ENCODE measurements at regions not wholly inside any gene's neighbourhood (a gene's known extent, or its start where the extent isn't known, plus 50 kb on each side); places are given as distances from the start of the nearest gene placed in this dataset.

DNA sequence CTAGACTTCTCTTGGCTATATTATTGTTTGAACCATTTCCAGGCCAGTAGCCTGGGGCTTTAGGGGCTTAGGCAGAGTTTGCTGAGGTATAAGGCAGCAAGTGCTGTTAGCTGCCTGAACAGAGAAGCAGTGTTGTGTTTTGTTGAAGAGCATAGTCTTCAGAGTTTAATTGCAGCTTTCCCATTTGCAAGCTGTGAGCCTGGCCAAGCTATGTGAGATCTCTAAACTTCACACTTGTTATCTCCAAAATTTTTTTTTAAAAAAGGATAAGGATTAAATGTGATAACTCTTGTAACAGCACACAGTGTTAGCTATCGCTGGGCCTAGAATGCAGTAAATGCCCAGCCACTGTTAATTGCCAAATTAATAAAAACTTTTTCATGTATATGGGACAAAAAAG is 782.4 kb downstream of the REEP3 start:
- no peak for TF ChIP-seq PRDM6 (tag by site-specific recombination; IDR thresholded peaks at IDR 0.05)
- TF ChIP-seq ZFP3 (tag by site-specific recombination; IDR thresholded peaks at IDR 0.05; ENCODE audit: low read depth) = no peak
- TF ChIP-seq ZNF133 (tag by site-specific recombination; IDR thresholded peaks at IDR 0.05) = no peak
- no peak for TF ChIP-seq HOXA7 (CRISPR knock-in tag; IDR thresholded peaks at IDR 0.05; ENCODE audit: borderline replicate concordance)
- TF ChIP-seq ZNF2 (tag by site-specific recombination; IDR thresholded peaks at IDR 0.05) = no peak
- TF ChIP-seq, protein P1, sequence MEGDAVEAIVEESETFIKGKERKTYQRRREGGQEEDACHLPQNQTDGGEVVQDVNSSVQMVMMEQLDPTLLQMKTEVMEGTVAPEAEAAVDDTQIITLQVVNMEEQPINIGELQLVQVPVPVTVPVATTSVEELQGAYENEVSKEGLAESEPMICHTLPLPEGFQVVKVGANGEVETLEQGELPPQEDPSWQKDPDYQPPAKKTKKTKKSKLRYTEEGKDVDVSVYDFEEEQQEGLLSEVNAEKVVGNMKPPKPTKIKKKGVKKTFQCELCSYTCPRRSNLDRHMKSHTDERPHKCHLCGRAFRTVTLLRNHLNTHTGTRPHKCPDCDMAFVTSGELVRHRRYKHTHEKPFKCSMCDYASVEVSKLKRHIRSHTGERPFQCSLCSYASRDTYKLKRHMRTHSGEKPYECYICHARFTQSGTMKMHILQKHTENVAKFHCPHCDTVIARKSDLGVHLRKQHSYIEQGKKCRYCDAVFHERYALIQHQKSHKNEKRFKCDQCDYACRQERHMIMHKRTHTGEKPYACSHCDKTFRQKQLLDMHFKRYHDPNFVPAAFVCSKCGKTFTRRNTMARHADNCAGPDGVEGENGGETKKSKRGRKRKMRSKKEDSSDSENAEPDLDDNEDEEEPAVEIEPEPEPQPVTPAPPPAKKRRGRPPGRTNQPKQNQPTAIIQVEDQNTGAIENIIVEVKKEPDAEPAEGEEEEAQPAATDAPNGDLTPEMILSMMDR (tag by site-specific recombination; IDR thresholded peaks at IDR 0.05) = no peak
